GM12878 (cell line): ENCODE measurements at regions not wholly inside any gene's neighbourhood (a gene's known extent, or its start where the extent isn't known, plus 50 kb on each side); places are given as distances from the start of the nearest gene placed in this dataset.

Source experiments
- ATAC-seq: fragments of 200-7000 bp; cut with Tn5 transposase; 3 replicates; pipeline ENCODE4 v1.9.1; 2020; ENCODE audit warnings: mild to moderate bottlenecking, moderate library complexity
- BruUV-seq: library from RNA; stranded (reverse); fragments of 400-500 nt; replicated peaks from 2 replicates; lab custom pipeline; 2021; lab: Mats Ljungman, UMichigan
- CTCF ChIA-PET: fragments of 300-600 bp; sonication (Branson Sonifier 250); formaldehyde crosslinking; extraction: SDS; loops from one replicate; lab custom pipeline; 2021; ENCODE audit warnings: inconsistent platforms; lab: Yijun Ruan, JAX
- POLR2A ChIA-PET: fragments of 350-600 bp; formaldehyde crosslinking; extraction: SDS; loops from one replicate; lab custom pipeline; 2021; ENCODE audit warnings: inconsistent platforms; lab: Charles Lee
- RAD21 ChIA-PET: fragments of 300-600 bp; sonication (Branson Sonifier 250); formaldehyde crosslinking; loops from one replicate; lab custom pipeline; 2023; ENCODE audit warnings: antibody characterized with exemption; ENCODE audit not compliant: unreplicated experiment; lab: Charles Lee
- SMC1A ChIA-PET: fragments of 300-600 bp; sonication (Branson Sonifier 250); formaldehyde crosslinking; loops from one replicate; lab custom pipeline; 2023; ENCODE audit not compliant: unreplicated experiment, uncharacterized antibody; lab: Charles Lee
- DNase-seq: peaks from one replicate; pipeline ENCODE4 v3.0.0-alpha.2; 2011; ENCODE audit warnings: low read depth, low spot score
- FAIRE-seq: peaks from 3 replicates; lab custom pipeline; 2011; peaks lifted over from hg19 to GRCh38; lab: Jason Lieb, UNC
- H2AFZ ChIP-seq: 2 replicates; pipeline ENCODE4 v1.6.0; 2011; ENCODE audit warnings: low read depth, low read length, control low read depth; ENCODE audit not compliant: control insufficient read depth
- H3K27ac ChIP-seq: 2 replicates; pipeline ENCODE4 v1.5.1; 2011; ENCODE audit warnings: control low read depth; ENCODE audit not compliant: control insufficient read depth, insufficient read depth
- H3K27me3 ChIP-seq, 2 experiments: replicated peaks in 1 of 2; 2 replicates each; pipeline versions ENCODE4 v1.6.0 to v1.6.1; 2011; ENCODE audit warnings: low read length in 1 of 2; ENCODE audit not compliant: control insufficient read depth in 2 of 2, insufficient read depth in 2 of 2
- H3K36me3 ChIP-seq, 2 experiments: 2 replicates each; pipeline ENCODE4 v1.5.1; 2011; ENCODE audit warnings: low read length in 1 of 2; ENCODE audit not compliant: control insufficient read depth in 2 of 2, insufficient read depth in 2 of 2
- H3K4me1 ChIP-seq: 2 replicates; pipeline ENCODE4 v1.6.1; 2011; ENCODE audit warnings: mild to moderate bottlenecking, low read length, moderate library complexity, mixed read lengths; ENCODE audit not compliant: control insufficient read depth, insufficient read depth
- H3K4me2 ChIP-seq: 2 replicates; pipeline ENCODE4 v1.6.0; 2011; ENCODE audit warnings: control low read depth; ENCODE audit not compliant: control insufficient read depth, insufficient read depth
- H3K4me3 ChIP-seq: fragments of 200-600 bp; sonication (generic); 2 replicates; pipeline ENCODE4 v1.5.1; 2016
- H3K79me2 ChIP-seq: 2 replicates; pipeline ENCODE4 v1.6.0; 2011; ENCODE audit warnings: low read length; ENCODE audit not compliant: control insufficient read depth, insufficient read depth
- H3K9ac ChIP-seq: 2 replicates; pipeline ENCODE4 v1.8.0; 2011; ENCODE audit warnings: low read length, control low read depth, mixed read lengths; ENCODE audit not compliant: control insufficient read depth, insufficient read depth
- H3K9me3 ChIP-seq: replicated peaks from 3 replicates; pipeline ENCODE4 v1.5.1; 2011; ENCODE audit warnings: mild to moderate bottlenecking, low read length; ENCODE audit not compliant: control insufficient read depth, insufficient read depth
- H4K20me1 ChIP-seq: 2 replicates; pipeline ENCODE4 v1.6.0; 2011; ENCODE audit not compliant: control insufficient read depth, insufficient read depth
- BCL11A ChIP-seq: IDR thresholded peaks from 2 replicates; pipeline ENCODE4 v1.6.1; 2011; ENCODE audit warnings: low read depth, low read length
- CHD4 ChIP-seq: fragments of 200-600 bp; sonication (generic); IDR thresholded peaks from 2 replicates; pipeline ENCODE4 v1.6.1; 2016; ENCODE audit warnings: mild to moderate bottlenecking
- JUNB ChIP-seq: IDR thresholded peaks from 2 replicates; pipeline ENCODE4 v1.6.1; 2016; ENCODE audit warnings: antibody characterized with exemption, mild to moderate bottlenecking
- POLR2AphosphoS2 ChIP-seq: IDR thresholded peaks from 2 replicates; pipeline ENCODE4 v1.6.1; 2011; ENCODE audit warnings: low read depth, mild to moderate bottlenecking, low read length, improper control_type of control experiment, moderate library complexity
- SMAD5 ChIP-seq: IDR thresholded peaks from 2 replicates; pipeline ENCODE4 v1.6.1; 2016; ENCODE audit warnings: antibody characterized with exemption, low read depth
- ZNF274 ChIP-seq: IDR thresholded peaks from one replicate; pipeline ENCODE4 v1.8.0; 2011; ENCODE audit not compliant: insufficient read length, insufficient read depth
- WGBS: methylation state at CpG from one replicate; pipeline ENCODE4 v1.1.6; 2016; ENCODE audit warnings: low lambda C conversion rate; ENCODE audit not compliant: insufficient replicate concordance, insufficient coverage; ENCODE audit errors: missing lambda C conversion rate; 5-methylcytosine and 5-hydroxymethylcytosine counted together
- in situ Hi-C: fragments of 300-500 bp; cut with MboI; formaldehyde crosslinking; loops from 9 replicates; pipeline ENCODE4 v1.14.3; 2018; ENCODE audit warnings: mixed read lengths
- intact Hi-C: fragments of 100-400 bp; cut with micrococcal nuclease; formaldehyde crosslinking; loops from one replicate; pipeline ENCODE4 v1.14.2; 2022; ENCODE audit not compliant: unreplicated experiment
- TF ChIP-seq, protein P1 (sequence below): fragments of 450-650 bp; IDR thresholded peaks from 2 replicates; pipeline ENCODE4 v1.6.1; 2018; ENCODE audit warnings: borderline replicate concordance, mild to moderate bottlenecking; ENCODE audit not compliant: partially characterized antibody
- TF ChIP-seq, protein P2 (sequence below): fragments of 450-650 bp; IDR thresholded peaks from 2 replicates; pipeline ENCODE4 v1.6.1; 2016; ENCODE audit warnings: mild to moderate bottlenecking, moderate library complexity, borderline replicate concordance
- TF ChIP-seq, protein P3 (sequence below): fragments of 450-650 bp; IDR thresholded peaks from 2 replicates; pipeline ENCODE4 v1.6.1; 2017; ENCODE audit warnings: mild to moderate bottlenecking, moderate library complexity

DNA sequence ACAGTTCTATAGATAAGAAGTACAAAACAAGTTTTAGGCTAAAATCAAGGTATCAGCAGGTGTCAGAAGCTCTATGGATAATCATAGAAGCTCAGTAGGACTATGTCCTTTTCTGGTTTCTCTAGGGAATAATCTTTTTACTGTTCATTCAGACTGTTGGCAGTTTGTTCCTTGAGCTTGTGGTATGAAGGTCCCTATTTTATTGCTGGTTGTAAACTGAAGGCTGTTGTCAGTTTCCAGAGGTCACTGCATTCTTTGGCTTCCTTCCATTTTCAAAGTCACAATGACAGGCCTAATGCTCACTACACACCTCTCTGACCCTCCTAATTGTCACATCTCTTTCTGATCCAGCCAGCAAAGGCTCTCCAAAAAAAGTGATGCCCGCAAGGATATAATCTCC lies 337.9 kb upstream of the EDNRB start (continued):
- TF ChIP-seq, protein P1, sequence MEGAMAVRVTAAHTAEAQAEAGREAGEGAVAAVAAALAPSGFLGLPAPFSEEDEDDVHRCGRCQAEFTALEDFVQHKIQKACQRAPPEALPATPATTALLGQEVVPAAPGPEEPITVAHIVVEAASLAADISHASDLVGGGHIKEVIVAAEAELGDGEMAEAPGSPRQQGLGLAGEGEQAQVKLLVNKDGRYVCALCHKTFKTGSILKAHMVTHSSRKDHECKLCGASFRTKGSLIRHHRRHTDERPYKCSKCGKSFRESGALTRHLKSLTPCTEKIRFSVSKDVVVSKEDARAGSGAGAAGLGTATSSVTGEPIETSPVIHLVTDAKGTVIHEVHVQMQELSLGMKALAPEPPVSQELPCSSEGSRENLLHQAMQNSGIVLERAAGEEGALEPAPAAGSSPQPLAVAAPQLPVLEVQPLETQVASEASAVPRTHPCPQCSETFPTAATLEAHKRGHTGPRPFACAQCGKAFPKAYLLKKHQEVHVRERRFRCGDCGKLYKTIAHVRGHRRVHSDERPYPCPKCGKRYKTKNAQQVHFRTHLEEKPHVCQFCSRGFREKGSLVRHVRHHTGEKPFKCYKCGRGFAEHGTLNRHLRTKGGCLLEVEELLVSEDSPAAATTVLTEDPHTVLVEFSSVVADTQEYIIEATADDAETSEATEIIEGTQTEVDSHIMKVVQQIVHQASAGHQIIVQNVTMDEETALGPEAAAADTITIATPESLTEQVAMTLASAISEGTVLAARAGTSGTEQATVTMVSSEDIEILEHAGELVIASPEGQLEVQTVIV, result no peak
- TF ChIP-seq SMAD5, result no peak
- TF ChIP-seq ZNF274, result no peak
- TF ChIP-seq CHD4, result no peak

- Histone ChIP-seq H3K4me3 (no peak overlapping the region), H3K79me2 (no peaks in the 10 kb centered on the region), H3K9ac (no peak overlapping the region), H3K36me3 (no peaks in the 10 kb centered on the region), H4K20me1 (no peaks in the 10 kb centered on the region), H3K27me3 (no peaks in the 10 kb centered on the region), H3K9me3 (no peaks in the 10 kb centered on the region), H3K4me2 (no peak overlapping the region), H3K27ac (no peak overlapping the region), H3K4me1 (no peaks in the 10 kb centered on the region), H2AFZ (no peak overlapping the region)
- RAD21 ChIA-PET, result interaction anchor here (1.5 kb wide), 1 partner anchor 13 kb away, joined by 5 read pairs; no protein-coding TSS in a partner anchor
- SMC1A ChIA-PET, result interaction anchor here (0.7 to 2.4 kb wide), 2 partner anchors 13 to 15 kb away, joined by 3 to 11 read pairs; no protein-coding TSS in a partner anchor
- CTCF ChIA-PET, result interaction anchor here (0.8 to 6.4 kb wide), 2 partner anchors 8 to 13 kb away, joined by 3 to 43 read pairs; no protein-coding TSS in a partner anchor
- FAIRE-seq (no peak), DNase-seq (no peak), ATAC-seq (no peak)
- no peak for TF ChIP-seq JUNB
- TF ChIP-seq POLR2AphosphoS2, result no peak
- TF ChIP-seq, protein P2, sequence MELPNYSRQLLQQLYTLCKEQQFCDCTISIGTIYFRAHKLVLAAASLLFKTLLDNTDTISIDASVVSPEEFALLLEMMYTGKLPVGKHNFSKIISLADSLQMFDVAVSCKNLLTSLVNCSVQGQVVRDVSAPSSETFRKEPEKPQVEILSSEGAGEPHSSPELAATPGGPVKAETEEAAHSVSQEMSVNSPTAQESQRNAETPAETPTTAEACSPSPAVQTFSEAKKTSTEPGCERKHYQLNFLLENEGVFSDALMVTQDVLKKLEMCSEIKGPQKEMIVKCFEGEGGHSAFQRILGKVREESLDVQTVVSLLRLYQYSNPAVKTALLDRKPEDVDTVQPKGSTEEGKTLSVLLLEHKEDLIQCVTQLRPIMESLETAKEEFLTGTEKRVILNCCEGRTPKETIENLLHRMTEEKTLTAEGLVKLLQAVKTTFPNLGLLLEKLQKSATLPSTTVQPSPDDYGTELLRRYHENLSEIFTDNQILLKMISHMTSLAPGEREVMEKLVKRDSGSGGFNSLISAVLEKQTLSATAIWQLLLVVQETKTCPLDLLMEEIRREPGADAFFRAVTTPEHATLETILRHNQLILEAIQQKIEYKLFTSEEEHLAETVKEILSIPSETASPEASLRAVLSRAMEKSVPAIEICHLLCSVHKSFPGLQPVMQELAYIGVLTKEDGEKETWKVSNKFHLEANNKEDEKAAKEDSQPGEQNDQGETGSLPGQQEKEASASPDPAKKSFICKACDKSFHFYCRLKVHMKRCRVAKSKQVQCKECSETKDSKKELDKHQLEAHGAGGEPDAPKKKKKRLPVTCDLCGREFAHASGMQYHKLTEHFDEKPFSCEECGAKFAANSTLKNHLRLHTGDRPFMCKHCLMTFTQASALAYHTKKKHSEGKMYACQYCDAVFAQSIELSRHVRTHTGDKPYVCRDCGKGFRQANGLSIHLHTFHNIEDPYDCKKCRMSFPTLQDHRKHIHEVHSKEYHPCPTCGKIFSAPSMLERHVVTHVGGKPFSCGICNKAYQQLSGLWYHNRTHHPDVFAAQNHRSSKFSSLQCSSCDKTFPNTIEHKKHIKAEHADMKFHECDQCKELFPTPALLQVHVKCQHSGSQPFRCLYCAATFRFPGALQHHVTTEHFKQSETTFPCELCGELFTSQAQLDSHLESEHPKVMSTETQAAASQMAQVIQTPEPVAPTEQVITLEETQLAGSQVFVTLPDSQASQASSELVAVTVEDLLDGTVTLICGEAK, result no peak
- TF ChIP-seq, protein P3, sequence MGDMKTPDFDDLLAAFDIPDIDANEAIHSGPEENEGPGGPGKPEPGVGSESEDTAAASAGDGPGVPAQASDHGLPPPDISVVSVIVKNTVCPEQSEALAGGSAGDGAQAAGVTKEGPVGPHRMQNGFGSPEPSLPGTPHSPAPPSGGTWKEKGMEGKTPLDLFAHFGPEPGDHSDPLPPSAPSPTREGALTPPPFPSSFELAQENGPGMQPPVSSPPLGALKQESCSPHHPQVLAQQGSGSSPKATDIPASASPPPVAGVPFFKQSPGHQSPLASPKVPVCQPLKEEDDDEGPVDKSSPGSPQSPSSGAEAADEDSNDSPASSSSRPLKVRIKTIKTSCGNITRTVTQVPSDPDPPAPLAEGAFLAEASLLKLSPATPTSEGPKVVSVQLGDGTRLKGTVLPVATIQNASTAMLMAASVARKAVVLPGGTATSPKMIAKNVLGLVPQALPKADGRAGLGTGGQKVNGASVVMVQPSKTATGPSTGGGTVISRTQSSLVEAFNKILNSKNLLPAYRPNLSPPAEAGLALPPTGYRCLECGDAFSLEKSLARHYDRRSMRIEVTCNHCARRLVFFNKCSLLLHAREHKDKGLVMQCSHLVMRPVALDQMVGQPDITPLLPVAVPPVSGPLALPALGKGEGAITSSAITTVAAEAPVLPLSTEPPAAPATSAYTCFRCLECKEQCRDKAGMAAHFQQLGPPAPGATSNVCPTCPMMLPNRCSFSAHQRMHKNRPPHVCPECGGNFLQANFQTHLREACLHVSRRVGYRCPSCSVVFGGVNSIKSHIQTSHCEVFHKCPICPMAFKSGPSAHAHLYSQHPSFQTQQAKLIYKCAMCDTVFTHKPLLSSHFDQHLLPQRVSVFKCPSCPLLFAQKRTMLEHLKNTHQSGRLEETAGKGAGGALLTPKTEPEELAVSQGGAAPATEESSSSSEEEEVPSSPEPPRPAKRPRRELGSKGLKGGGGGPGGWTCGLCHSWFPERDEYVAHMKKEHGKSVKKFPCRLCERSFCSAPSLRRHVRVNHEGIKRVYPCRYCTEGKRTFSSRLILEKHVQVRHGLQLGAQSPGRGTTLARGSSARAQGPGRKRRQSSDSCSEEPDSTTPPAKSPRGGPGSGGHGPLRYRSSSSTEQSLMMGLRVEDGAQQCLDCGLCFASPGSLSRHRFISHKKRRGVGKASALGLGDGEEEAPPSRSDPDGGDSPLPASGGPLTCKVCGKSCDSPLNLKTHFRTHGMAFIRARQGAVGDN, result no peak
- no peak for TF ChIP-seq BCL11A
- 30% methylated on average over 3 of the region's 3 CpGs for WGBS
- BruUV-seq, result no TSS peak
- in situ Hi-C loops, result no loop called here
- POLR2A ChIA-PET, result no interaction called here
- intact Hi-C loops, result no loop called here
These were observed 335.5 kb upstream of the EDNRB start for GRCh38 chr13:78254113-78254512.
